ES-I3 (cell line): ENCODE measurements at regions not wholly inside any gene's neighbourhood (a gene's known extent, or its start where the extent isn't known, plus 50 kb on each side); places are given as distances from the start of the nearest gene placed in this dataset.
A peak's percentile ranks its signal among the peaks of the same experiment; 100 is the strongest.

ENCODE experiments used
- H3K36me3 ChIP-seq: 2 replicates; pipeline ENCODE4 v1.6.1; 2013; ENCODE audit warnings: mild to moderate bottlenecking, low read length, control low read depth, moderate library complexity; ENCODE audit not compliant: insufficient read depth
- H3K4me1 ChIP-seq: 2 replicates; pipeline ENCODE4 v1.6.1; 2013; ENCODE audit warnings: mild to moderate bottlenecking, control low read depth, low read length; ENCODE audit not compliant: insufficient read depth
- H3K9ac ChIP-seq: 2 replicates; pipeline ENCODE4 v1.6.1; 2013; ENCODE audit warnings: low read depth, mild to moderate bottlenecking, low read length, moderate library complexity
- H3K9me3 ChIP-seq: 2 replicates; pipeline ENCODE4 v1.6.1; 2013; ENCODE audit warnings: mild to moderate bottlenecking, low read length, moderate library complexity; ENCODE audit not compliant: control insufficient read depth, insufficient read depth

- no peak overlapping the region for H3K9ac ChIP-seq
- peaks cover 15% of the 10 kb centered on the region for H3K4me1 ChIP-seq
- H3K9me3 ChIP-seq: no peaks in the 10 kb centered on the region
- no peaks in the 10 kb centered on the region for H3K36me3 ChIP-seq
These were observed 304.5 kb upstream of the NFE2L3 start for GRCh38 chr7:25847336-25848070.

- Histone ChIP-seq H3K36me3 (no peaks in the 10 kb centered on the region), H3K9ac (no peak overlapping the region), H3K9me3 (no peaks in the 10 kb centered on the region), H3K4me1 (peaks cover 21% of the 10 kb centered on the region)
These were observed 302.4 kb upstream of the NFE2L3 start for GRCh38 chr7:25849500-25850184.

- H3K9ac ChIP-seq: no peak overlapping the region
- H3K36me3 ChIP-seq: no peaks in the 10 kb centered on the region
- peaks cover 21% of the 10 kb centered on the region for H3K4me1 ChIP-seq
- no peaks in the 10 kb centered on the region for H3K9me3 ChIP-seq
These were observed 301.8 kb upstream of the NFE2L3 start for GRCh38 chr7:25850216-25850615.

GRCh38 chr7:25850735-25851134 is 301.3 kb upstream of the NFE2L3 start:
- no peaks in the 10 kb centered on the region for H3K9me3 ChIP-seq
- H3K9ac ChIP-seq: no peak overlapping the region
- no peaks in the 10 kb centered on the region for H3K36me3 ChIP-seq
- H3K4me1 ChIP-seq: peaks cover 21% of the 10 kb centered on the region

- Histone ChIP-seq H3K9ac (peak overlapping the region; percentile 56), H3K4me1 (peaks cover 21% of the 10 kb centered on the region), H3K9me3 (no peaks in the 10 kb centered on the region), H3K36me3 (no peaks in the 10 kb centered on the region)
These were observed 300.4 kb upstream of the NFE2L3 start for GRCh38 chr7:25851332-25852210.

- Histone ChIP-seq H3K9ac (peak overlapping the region; percentile 56), H3K4me1 (peaks cover 18% of the 10 kb centered on the region)
These were observed 299.6 kb upstream of the NFE2L3 start for GRCh38 chr7:25852211-25852938.

GRCh38 chr7:25852939-25853271 is 299.1 kb upstream of the NFE2L3 start:
- peak overlapping the region; percentile 56 for H3K9ac ChIP-seq
- H3K36me3 ChIP-seq: no peaks in the 10 kb centered on the region
- peaks cover 15% of the 10 kb centered on the region for H3K4me1 ChIP-seq
- H3K9me3 ChIP-seq: no peaks in the 10 kb centered on the region

More at GRCh38 chr7:25852211-25852938, 299.6 kb upstream of the NFE2L3 start:
- H3K9me3 ChIP-seq: no peaks in the 10 kb centered on the region
- no peaks in the 10 kb centered on the region for H3K36me3 ChIP-seq

GRCh38 chr7:25853314-25853713 is 298.7 kb upstream of the NFE2L3 start:
- Histone ChIP-seq H3K36me3 (no peaks in the 10 kb centered on the region), H3K9me3 (no peaks in the 10 kb centered on the region), H3K4me1 (peaks cover 15% of the 10 kb centered on the region), H3K9ac (peak overlapping the region; percentile 56; the same call in 1 of the 2 replicates)

GRCh38 chr7:25854059-25854458 is 297.9 kb upstream of the NFE2L3 start:
- Histone ChIP-seq H3K36me3 (no peaks in the 10 kb centered on the region), H3K9ac (peak overlapping the region; percentile 45), H3K9me3 (no peaks in the 10 kb centered on the region), H3K4me1 (peaks cover 15% of the 10 kb centered on the region)

GRCh38 chr7:25854608-25855497 is 297.1 kb upstream of the NFE2L3 start:
- Histone ChIP-seq H3K36me3 (no peaks in the 10 kb centered on the region), H3K4me1 (peaks cover 10% of the 10 kb centered on the region), H3K9me3 (no peaks in the 10 kb centered on the region), H3K9ac (peak overlapping the region; percentile 45)

GRCh38 chr7:25855854-25856782 is 295.9 kb upstream of the NFE2L3 start:
- Histone ChIP-seq H3K36me3 (no peaks in the 10 kb centered on the region), H3K9ac (peak overlapping the region; percentile 98), H3K4me1 (peaks cover 14% of the 10 kb centered on the region), H3K9me3 (no peaks in the 10 kb centered on the region)

GRCh38 chr7:25857376-25858067 is 294.5 kb upstream of the NFE2L3 start:
- Histone ChIP-seq H3K4me1 (peaks cover 19% of the 10 kb centered on the region), H3K9ac (peak overlapping the region; percentile 98)

More at GRCh38 chr7:25857376-25858067, 294.5 kb upstream of the NFE2L3 start:
- Histone ChIP-seq H3K36me3 (no peaks in the 10 kb centered on the region), H3K9me3 (no peaks in the 10 kb centered on the region)
